ENCODE measurements at regions not wholly inside any gene's neighbourhood (a gene's known extent, or its start where the extent isn't known, plus 50 kb on each side); places are given as distances from the start of the nearest gene placed in this dataset.

- TF ChIP-seq CTCF (IDR thresholded peaks at IDR 0.05), result no peak
- no peak for TF ChIP-seq EZH2 (IDR thresholded peaks at IDR 0.05; ENCODE audit: borderline replicate concordance, insufficient read depth, low read depth, low read length, poor library complexity, severe bottlenecking)
These were observed 53.2 kb upstream of the GPR45 start for GRCh38 chr2:105188343-105188742.
